ENCODE measurements at regions not wholly inside any gene's neighbourhood (a gene's known extent, or its start where the extent isn't known, plus 50 kb on each side); places are given as distances from the start of the nearest gene placed in this dataset.

DNA sequence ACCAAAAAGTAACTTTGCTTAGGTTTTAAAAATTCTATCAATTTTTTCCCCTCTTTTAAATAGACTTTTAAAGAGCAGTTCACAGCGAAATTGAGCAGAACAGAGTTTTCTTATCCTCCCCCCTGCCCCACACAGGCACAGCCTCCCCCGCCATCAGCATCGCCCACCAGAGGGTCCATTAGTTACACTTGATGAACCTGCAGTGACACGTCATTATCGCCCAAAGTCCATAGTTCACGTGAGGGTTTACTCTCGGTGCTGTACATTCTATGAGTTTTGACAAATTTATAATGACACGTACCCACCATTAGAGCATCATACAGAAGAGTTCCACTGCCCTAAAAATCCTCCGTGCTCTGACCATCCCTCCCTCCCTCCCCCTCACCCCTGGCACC is 58.4 kb downstream of the FZD10 start:
- H3K36me3 ChIP-seq (replicated peaks; ENCODE audit: insufficient read depth, low read depth): no peaks in the 10 kb centered on the region
- no peaks in the 10 kb centered on the region for H3K4me1 ChIP-seq (ENCODE audit: insufficient read depth)
- no peaks in the 10 kb centered on the region for H3K9me3 ChIP-seq (ENCODE audit: low read depth)
- no peak for DNase-seq (ENCODE audit: low spot score)
- H3K27ac ChIP-seq: no peak overlapping the region
- no peak overlapping the region for H3K4me3 ChIP-seq
- H4K20me1 ChIP-seq (ENCODE audit: insufficient read depth, poor library complexity, severe bottlenecking): no peaks in the 10 kb centered on the region
- peaks cover 36% of the 10 kb centered on the region for H3K27me3 ChIP-seq
- H3K79me2 ChIP-seq: no peaks in the 10 kb centered on the region
- 18% methylated on average over 8 of the region's 9 CpGs for WGBS (ENCODE audit: low lambda C conversion rate, missing lambda C conversion rate)
- no peak overlapping the region for H3K4me2 ChIP-seq
- no peaks in the 10 kb centered on the region for H3K9me2 ChIP-seq (replicated peaks; ENCODE audit: insufficient read depth)
- TF ChIP-seq, protein P1, sequence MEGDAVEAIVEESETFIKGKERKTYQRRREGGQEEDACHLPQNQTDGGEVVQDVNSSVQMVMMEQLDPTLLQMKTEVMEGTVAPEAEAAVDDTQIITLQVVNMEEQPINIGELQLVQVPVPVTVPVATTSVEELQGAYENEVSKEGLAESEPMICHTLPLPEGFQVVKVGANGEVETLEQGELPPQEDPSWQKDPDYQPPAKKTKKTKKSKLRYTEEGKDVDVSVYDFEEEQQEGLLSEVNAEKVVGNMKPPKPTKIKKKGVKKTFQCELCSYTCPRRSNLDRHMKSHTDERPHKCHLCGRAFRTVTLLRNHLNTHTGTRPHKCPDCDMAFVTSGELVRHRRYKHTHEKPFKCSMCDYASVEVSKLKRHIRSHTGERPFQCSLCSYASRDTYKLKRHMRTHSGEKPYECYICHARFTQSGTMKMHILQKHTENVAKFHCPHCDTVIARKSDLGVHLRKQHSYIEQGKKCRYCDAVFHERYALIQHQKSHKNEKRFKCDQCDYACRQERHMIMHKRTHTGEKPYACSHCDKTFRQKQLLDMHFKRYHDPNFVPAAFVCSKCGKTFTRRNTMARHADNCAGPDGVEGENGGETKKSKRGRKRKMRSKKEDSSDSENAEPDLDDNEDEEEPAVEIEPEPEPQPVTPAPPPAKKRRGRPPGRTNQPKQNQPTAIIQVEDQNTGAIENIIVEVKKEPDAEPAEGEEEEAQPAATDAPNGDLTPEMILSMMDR (IDR thresholded peaks at IDR 0.05; ENCODE audit: poor library complexity): no peak
- no peak for TF ChIP-seq EZH2 (IDR thresholded peaks at IDR 0.05; ENCODE audit: borderline replicate concordance)
- no peak for TF ChIP-seq EZH2phosphoT487 (IDR thresholded peaks at IDR 0.05; ENCODE audit: low read depth, severe bottlenecking, unreplicated experiment)
- H2AFZ ChIP-seq: no peak overlapping the region

DNA sequence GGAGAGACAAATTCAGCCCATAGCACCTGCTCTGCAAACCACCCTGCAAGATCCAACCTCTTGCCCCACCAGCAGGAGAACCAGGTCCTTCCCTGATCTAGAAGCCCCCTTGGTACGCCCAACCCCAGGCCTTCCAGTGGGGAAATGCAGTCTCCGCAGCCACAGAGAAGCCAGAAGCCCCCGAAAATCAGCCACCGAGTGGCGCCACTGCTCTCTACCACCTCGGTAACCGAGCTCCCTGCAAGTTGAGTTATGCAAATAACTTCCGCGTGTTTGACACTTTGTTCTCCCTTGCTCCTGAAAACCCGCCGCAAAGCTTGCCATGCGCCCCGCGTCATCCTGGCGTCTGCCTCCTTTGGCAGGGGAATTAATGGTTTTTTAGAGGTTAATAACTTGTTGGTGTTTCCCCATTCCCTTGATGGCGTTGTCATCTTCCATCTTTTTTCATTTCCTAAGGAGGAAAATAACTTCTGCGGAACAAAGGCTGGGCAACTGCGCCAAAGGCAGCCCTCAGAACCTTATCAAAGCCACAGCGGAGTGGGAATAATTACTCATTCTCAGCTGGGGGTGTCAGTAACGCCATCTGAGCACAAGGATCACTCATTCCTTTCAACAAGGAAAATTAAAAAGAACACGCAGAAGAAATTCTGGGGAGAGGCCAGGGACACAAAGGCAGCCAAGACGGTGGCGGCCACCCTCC is 60.4 kb downstream of the FZD10 start:
- Histone ChIP-seq H3K4me1 (ENCODE audit: insufficient read depth) (no peaks in the 10 kb centered on the region), H3K4me2 (no peak overlapping the region), H3K79me2 (no peaks in the 10 kb centered on the region), H4K20me1 (ENCODE audit: insufficient read depth, poor library complexity, severe bottlenecking) (no peaks in the 10 kb centered on the region), H3K4me3 (no peak overlapping the region), H3K36me3 (replicated peaks; ENCODE audit: insufficient read depth, low read depth) (no peaks in the 10 kb centered on the region), H3K27me3 (peaks cover 36% of the 10 kb centered on the region), H3K27ac (no peak overlapping the region), H3K9me2 (replicated peaks; ENCODE audit: insufficient read depth) (no peaks in the 10 kb centered on the region), H3K9me3 (ENCODE audit: low read depth) (no peaks in the 10 kb centered on the region), H2AFZ (no peak overlapping the region)
- DNase-seq (ENCODE audit: low spot score): no peak
- TF ChIP-seq EZH2phosphoT487 (IDR thresholded peaks at IDR 0.05; ENCODE audit: low read depth, severe bottlenecking, unreplicated experiment) (no peak), EZH2 (IDR thresholded peaks at IDR 0.05; ENCODE audit: borderline replicate concordance) (no peak)
- TF ChIP-seq, protein P1 (IDR thresholded peaks at IDR 0.05; ENCODE audit: poor library complexity): no peak
- 46% methylated on average over 23 of the region's 23 CpGs for WGBS (ENCODE audit: low lambda C conversion rate, missing lambda C conversion rate)

DNA sequence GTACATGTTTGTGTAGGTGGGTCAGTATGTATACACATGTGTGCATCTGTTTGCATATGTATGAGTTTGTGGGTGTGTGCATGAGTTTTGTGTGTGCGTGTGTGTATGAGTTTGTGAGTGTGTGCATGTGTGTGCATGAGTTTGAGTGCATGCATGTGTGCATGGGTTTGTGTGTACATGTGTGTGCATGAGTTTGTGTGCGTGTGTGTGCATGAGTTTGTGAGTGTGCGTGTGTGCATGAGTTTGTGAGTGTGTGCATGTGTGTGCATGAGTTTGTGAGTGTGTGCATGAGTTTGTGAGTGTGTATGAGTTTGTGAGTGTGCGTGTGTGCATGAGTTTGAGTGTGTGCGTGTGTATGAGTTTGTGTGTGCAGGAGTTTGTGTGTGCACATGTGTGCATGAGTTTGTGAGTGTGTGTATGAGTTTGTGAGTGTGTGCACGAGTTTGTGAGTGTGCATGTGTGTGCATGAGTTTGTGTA is 61.5 kb downstream of the FZD10 start:
- H3K27ac ChIP-seq: no peak overlapping the region
- H3K79me2 ChIP-seq: no peaks in the 10 kb centered on the region
- peaks cover 36% of the 10 kb centered on the region for H3K27me3 ChIP-seq
- WGBS (ENCODE audit: low lambda C conversion rate, missing lambda C conversion rate): 92% methylated on average over 6 of the region's 6 CpGs
- no peaks in the 10 kb centered on the region for H4K20me1 ChIP-seq (ENCODE audit: insufficient read depth, poor library complexity, severe bottlenecking)
- DNase-seq (ENCODE audit: low spot score): no peak
- no peaks in the 10 kb centered on the region for H3K4me1 ChIP-seq (ENCODE audit: insufficient read depth)
- H3K36me3 ChIP-seq (replicated peaks; ENCODE audit: insufficient read depth, low read depth): no peaks in the 10 kb centered on the region
- TF ChIP-seq EZH2 (IDR thresholded peaks at IDR 0.05; ENCODE audit: borderline replicate concordance): no peak
- TF ChIP-seq EZH2phosphoT487 (IDR thresholded peaks at IDR 0.05; ENCODE audit: low read depth, severe bottlenecking, unreplicated experiment): no peak
- TF ChIP-seq, protein P1 (IDR thresholded peaks at IDR 0.05; ENCODE audit: poor library complexity): no peak
- no peak overlapping the region for H2AFZ ChIP-seq
- H3K9me2 ChIP-seq (replicated peaks; ENCODE audit: insufficient read depth): no peaks in the 10 kb centered on the region
- no peaks in the 10 kb centered on the region for H3K9me3 ChIP-seq (ENCODE audit: low read depth)
- H3K4me2 ChIP-seq: no peak overlapping the region
- H3K4me3 ChIP-seq: no peak overlapping the region
